Activated T-cell treated with anti-CD3 and anti-CD28 coated beads, Interleukin-2, amount 50 U/mL, for 1 hour (primary cell): ENCODE measurements at regions not wholly inside any gene's neighbourhood (a gene's known extent, or its start where the extent isn't known, plus 50 kb on each side); places are given as distances from the start of the nearest gene placed in this dataset.
"Not testable (repeated sequence)": the region's sequence is repeated elsewhere in the genome, so short reads cannot be mapped to it uniquely, and the experiment has no call there.

ENCODE experiments used
- DNase-seq: peaks from one replicate; pipeline ENCODE4 v3.0.0-alpha.2; 2020

GRCh38 chr11:129503646-129504045 lies 128.0 kb downstream of the BARX2 start:
- DNase-seq, result no peak

DNA sequence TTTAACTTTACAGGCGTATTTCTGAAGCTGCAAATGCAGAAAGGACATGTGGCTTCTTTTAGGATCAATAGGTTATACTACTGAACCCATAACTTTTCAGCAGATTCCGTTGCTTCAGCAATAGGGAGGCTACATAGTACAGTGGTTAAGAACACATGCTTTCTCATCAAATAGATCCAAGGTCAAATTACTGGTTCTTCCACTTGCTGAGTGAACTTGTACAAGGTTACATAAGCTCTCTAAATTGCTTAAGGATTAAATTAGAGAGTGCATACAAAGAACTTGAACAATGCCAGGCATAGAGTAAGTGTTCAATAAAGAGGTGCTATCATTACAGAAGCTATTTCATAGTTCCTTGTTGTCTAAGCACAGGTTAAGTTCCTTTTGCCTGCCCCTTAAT lies 129.6 kb downstream of the BARX2 start:
- no peak for DNase-seq

DNA sequence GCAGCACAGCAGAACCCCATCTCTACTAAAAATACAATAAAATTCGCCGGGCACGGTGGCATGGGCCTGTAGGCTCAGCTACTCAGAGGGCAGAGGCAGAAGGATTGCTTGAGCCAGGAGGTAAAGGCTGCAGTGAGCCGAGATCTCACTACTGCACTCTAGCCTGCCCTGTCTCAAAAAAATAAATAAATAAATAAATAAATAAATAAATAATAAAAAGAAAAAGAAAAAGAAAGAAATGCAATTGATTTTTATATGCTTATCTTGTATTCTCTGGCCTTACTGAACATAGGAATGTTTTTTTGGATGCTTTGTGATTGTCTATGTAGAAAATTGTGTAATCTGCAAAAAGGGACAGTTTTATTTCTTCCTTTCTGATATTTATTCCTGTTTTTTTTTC lies 132.5 kb downstream of the BARX2 start:
- DNase-seq, result no peak

- DNase-seq, result no peak
These were observed 152.6 kb downstream of the BARX2 start for GRCh38 chr11:129528296-129528695.

- DNase-seq, result no peak
These were observed 154.7 kb downstream of the BARX2 start for GRCh38 chr11:129530154-129530895.

GRCh38 chr11:129533395-129533794 lies 157.7 kb downstream of the BARX2 start:
- DNase-seq, result no peak

DNA sequence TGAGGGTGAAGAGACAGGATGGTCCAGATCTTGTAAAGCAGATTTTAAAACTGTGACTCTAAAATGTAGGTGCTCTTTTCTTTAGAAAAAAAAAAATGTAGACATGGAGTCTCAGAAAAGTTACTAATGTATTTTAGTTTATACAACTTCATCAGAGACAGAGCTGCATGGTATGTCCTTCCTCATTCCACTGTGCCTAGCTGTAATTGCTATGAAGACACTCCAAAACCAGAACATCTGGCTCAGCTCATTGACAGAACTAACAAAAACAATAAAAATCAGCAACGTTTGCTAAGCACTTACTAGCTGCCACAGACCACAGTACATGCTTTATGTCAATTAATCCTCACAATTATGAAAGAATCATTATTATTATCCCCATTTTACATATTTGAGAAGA lies 160.7 kb downstream of the BARX2 start:
- DNase-seq, result no peak

- no peak for DNase-seq
These were observed 162.7 kb downstream of the BARX2 start for GRCh38 chr11:129538323-129538722.

DNA sequence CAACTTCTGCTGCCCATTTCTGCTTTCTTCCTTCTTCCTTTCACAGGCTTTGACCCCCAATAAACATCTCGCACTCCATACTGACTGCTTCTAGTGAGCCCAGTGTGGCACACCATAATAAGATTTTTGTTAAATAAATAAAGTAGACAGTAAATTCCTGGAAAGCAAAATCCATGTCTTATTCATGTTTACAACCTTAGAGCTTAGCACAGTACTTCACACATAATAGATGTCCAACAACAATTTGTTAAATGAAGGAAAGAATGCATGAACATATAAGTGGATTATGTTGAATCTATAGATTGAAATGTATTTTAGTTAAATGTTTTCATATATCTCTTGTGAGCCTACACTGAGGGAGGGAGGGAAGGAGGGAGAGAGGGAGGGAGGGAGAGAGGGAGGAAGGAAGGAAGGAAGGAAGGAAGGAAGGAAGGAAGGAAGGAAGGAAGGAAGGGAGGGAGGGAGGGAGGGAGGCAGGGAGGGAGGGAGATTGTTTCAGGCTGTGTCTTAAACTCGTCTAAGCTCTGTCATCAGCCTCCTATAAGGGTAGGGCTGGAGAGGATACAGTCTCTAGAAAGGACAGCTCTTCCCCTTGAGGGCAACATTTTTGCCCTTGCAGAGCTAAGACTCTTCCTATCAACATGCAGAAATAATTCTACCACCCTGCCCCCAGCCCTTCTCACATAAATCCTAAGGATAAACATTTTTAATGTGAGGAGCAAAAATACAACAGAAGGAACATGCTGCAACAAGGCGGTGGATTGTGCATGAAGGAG lies 168.1 kb downstream of the BARX2 start:
- no peak for DNase-seq

GRCh38 chr11:129544691-129545090 lies 169.0 kb downstream of the BARX2 start:
- no peak for DNase-seq

- DNase-seq, result no peak
These were observed 170.6 kb downstream of the BARX2 start for GRCh38 chr11:129546266-129546665.

DNA sequence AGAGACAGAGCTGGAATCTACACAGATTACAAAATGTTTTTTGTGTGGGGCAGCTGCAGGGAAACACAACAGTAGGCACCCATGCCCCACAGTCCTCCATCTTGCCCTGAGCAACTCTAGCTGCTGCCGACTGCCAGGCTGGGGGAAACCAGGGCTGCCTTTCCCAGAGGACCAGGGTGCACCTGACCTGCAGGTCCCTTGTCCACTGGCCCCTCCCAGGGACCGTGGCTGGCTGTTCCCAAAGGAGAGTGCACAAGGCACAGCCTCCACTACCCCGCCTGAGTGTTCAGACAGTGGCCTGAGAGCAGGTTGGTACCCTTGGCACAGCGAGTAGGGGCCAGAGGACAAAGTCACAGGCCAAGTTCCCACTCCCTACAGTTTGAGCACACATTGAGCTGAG lies 181.8 kb downstream of the BARX2 start:
- no peak for DNase-seq

DNA sequence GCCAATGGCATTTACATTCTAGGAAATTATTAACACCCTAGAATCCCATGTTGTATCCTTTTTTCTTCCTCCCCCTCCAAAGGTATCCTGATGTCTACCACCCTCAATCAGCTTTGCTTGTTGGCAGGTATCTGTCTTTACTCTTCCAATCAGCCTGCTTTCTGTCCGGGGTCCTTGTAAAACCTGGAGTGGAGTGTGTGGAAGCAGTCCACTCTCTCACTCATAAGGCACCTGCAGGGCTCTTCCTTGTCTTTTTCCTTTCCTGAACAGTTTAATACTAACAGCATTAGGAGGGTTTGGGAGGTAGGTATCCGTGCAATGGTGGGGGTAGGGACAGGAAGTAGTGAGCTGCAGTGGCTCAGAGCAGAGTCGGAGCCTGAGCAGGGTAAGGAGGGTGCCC lies 193.4 kb downstream of the BARX2 start:
- no peak for DNase-seq

- DNase-seq, result not testable (repeated sequence)
These were observed 197.0 kb downstream of the BARX2 start for GRCh38 chr11:129572667-129573066.

GRCh38 chr11:129573161-129573560 lies 197.5 kb downstream of the BARX2 start:
- DNase-seq, result no peak

GRCh38 chr11:129574431-129574830 lies 198.8 kb downstream of the BARX2 start:
- DNase-seq, result no peak

DNA sequence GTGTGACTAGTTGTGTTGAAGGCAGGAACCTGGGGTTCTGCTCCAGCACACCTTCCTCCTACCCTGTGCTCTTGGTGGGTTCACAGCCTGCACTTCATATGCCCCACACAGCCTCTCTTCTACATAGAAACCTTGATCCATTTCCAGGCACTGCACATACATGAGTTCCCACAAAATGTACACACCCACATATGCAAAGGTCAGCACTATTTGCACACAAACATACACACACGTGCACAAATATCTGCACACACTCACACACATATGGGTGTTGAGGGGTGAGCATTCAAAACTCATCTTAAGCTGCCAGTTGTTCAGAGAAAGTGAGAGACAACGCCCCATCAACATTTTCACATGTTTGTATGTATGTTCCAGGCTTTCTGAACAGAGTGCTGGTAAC lies 201.0 kb downstream of the BARX2 start:
- no peak for DNase-seq

- no peak for DNase-seq
These were observed 202.4 kb downstream of the BARX2 start for GRCh38 chr11:129578006-129578405.

DNA sequence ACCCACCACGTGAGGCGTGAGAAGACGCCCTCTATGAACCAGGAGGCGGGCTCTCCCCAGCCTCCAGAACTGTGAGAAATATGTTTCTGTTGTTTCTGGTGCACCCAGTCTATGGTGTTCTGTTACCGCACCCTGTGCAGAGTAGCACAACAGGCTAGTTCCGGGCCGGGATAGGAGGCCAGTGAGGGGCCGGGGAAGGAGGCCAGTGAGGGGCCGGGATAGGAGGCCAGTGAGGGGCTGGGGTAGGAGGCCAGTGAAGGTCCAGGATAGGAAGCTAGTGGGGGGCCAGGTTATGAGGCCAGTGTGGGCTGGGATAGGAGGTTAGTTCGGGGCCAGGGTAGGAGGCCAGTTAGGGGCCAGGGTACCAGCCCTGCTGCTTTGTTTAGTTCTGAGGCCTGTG lies 204.6 kb downstream of the BARX2 start:
- no peak for DNase-seq

GRCh38 chr11:129584316-129584715 lies 208.7 kb downstream of the BARX2 start:
- DNase-seq, result no peak

DNA sequence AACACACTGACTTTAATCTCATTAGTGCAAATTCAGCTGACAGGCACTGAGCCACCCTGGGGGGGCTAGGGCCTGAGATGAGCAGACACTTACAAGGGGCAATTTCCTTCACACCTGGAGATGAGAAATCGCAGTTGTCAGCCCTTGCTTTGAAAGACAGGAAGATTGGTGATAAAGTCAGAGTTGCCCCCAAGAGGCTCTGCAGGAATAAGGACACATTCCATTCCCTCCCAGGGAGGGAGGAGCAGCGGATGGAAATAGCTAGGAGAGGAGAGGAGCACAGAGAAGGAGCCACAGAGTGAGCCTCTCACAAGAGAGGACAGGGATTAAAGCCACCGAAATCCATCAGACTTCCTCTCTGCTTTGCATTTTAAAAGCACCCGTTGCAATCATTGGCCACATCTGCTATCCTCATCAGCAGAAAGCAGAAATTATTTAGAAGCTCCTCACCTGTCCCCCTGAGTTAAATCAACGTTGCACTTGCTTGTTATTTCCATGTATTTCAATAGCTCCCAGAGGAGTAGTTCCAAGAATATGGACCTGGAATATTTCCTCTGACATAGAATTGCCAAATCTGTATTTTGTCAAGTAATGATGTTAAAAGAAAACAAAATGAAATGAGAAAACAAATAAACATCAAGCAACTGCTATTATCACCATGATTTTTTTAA lies 213.7 kb downstream of the BARX2 start:
- no peak for DNase-seq

GRCh38 chr11:129590030-129590752 lies 214.5 kb downstream of the BARX2 start:
- no peak for DNase-seq

DNA sequence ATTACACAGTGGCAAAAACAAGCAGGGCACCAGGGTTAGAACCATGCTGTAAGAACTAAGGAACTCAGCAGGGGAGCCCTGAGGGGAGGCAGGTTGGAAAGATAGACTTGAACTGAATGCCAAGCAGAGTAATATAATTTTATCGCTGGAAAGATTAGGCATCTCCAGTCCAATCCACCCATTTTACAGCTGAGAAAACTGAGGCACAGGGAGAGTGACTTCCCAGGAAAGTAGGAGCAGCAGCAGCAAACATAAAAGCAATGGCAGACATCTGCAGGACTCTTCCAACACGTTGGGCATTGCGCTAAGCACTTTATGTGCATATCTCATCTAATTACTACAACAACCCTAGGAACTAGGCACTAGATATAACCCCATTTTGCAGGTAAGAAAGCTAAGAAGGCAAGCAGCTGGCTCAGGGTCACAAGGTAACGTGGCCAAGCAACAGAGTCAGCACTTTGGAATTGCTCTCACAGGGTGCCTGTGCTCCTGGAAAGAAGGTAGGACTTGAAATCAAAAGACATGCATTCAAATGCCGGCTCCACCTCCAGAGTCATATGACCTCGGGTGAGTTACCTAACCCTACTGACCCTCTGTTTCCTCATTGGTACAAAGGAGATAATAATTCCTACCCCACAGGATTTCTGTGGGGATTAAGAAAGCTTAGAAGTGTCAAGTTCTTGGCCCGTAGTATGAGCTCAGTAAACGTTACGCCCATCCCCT lies 215.3 kb downstream of the BARX2 start:
- no peak for DNase-seq
